HepG2 (cell line): ENCODE measurements at regions not wholly inside any gene's neighbourhood (a gene's known extent, or its start where the extent isn't known, plus 50 kb on each side); places are given as distances from the start of the nearest gene placed in this dataset.
A peak's percentile ranks its signal among the peaks of the same experiment; 100 is the strongest.

Experiments used
- ATAC-seq: fragments of 200-7000 bp; cut with Tn5 transposase; 3 replicates; pipeline ENCODE4 v1.9.1; 2020; ENCODE audit warnings: mild to moderate bottlenecking, moderate library complexity
- BruUV-seq: library from RNA; stranded (reverse); fragments of 400-500 nt; replicated peaks from 2 replicates; lab custom pipeline; 2021; lab: Mats Ljungman, UMichigan
- CTCF ChIA-PET: fragments of 300-600 bp; formaldehyde crosslinking; extraction: SDS; loops from one replicate; lab custom pipeline; 2021; ENCODE audit warnings: low total read pairs, inconsistent platforms, low intra/inter-chr PET ratio; lab: Yijun Ruan, JAX
- POLR2A ChIA-PET: fragments of 350-600 bp; sonication (Branson Sonifier 250); formaldehyde crosslinking; loops from one replicate; lab custom pipeline; 2020; ENCODE audit warnings: antibody characterized with exemption, inconsistent platforms; lab: Yijun Ruan, JAX
- DNase-seq: peaks from one replicate; pipeline ENCODE4 v3.0.0-alpha.2; 2015; ENCODE audit warnings: low spot score
- FAIRE-seq: peaks from 3 replicates; lab custom pipeline; 2011; peaks lifted over from hg19 to GRCh38; lab: Jason Lieb, UNC
- H2AFZ ChIP-seq: one replicate; pipeline ENCODE4 v1.6.1; 2011; ENCODE audit warnings: low read length, inconsistent platforms
- H3K27ac ChIP-seq: fragments of 300-600 bp; 3 replicates; pipeline ENCODE4 v1.8.0; 2011; ENCODE audit warnings: mixed run types, mild to moderate bottlenecking, mixed read lengths, low read length, inconsistent platforms; ENCODE audit not compliant: insufficient read depth; ENCODE audit errors: extremely low read length
- H3K27me3 ChIP-seq, 2 experiments: fragments of 200-600 bp in 1 of 2; 2 replicates in 1 of 2; 3 replicates in 1 of 2; pipeline versions ENCODE4 v1.6.0 to v1.8.0; 2011; ENCODE audit warnings: low read length in 2 of 2, mild to moderate bottlenecking in 2 of 2, moderate library complexity in 2 of 2, inconsistent platforms in 1 of 2; ENCODE audit not compliant: insufficient read depth in 2 of 2, control insufficient read depth in 1 of 2
- H3K36me3 ChIP-seq, 2 experiments: fragments of 200-600 bp in 1 of 2; replicated peaks in 1 of 2; 2 replicates in 1 of 2; 3 replicates in 1 of 2; pipeline versions ENCODE4 v1.5.1 to v1.8.0; 2011; ENCODE audit warnings: low read length in 2 of 2, inconsistent platforms in 1 of 2; ENCODE audit not compliant: insufficient read depth in 2 of 2, control insufficient read depth in 1 of 2
- H3K4me1 ChIP-seq: 2 replicates; pipeline ENCODE4 v1.5.1; 2012; ENCODE audit warnings: low read length, inconsistent platforms; ENCODE audit not compliant: insufficient read depth
- H3K4me2 ChIP-seq: 2 replicates; pipeline ENCODE4 v1.6.0; 2011; ENCODE audit warnings: low read depth, low read length, inconsistent platforms
- H3K4me3 ChIP-seq, 3 experiments: fragments of 200-600 bp in 1 of 3; sonication (generic), shearing (Covaris generic) in 1 of 3; replicated peaks in 1 of 3; 2 replicates each; pipeline ENCODE4 v1.5.1; 2011 to 2016; ENCODE audit warnings: low read length in 3 of 3, inconsistent platforms in 2 of 3, low read depth in 2 of 3, mild to moderate bottlenecking in 2 of 3, control low read depth in 1 of 3, mixed read lengths in 1 of 3; ENCODE audit not compliant: insufficient read depth in 1 of 3
- H3K79me2 ChIP-seq: one replicate; pipeline ENCODE4 v1.6.1; 2011; ENCODE audit warnings: low read length, inconsistent platforms; ENCODE audit not compliant: insufficient read depth
- H3K9ac ChIP-seq: 2 replicates; pipeline ENCODE4 v1.6.0; 2011; ENCODE audit warnings: mild to moderate bottlenecking, low read depth, low read length, inconsistent platforms; ENCODE audit not compliant: insufficient read depth
- H3K9me3 ChIP-seq: 2 replicates; pipeline ENCODE4 v1.5.1; 2012; ENCODE audit warnings: mild to moderate bottlenecking, low read length
- H4K20me1 ChIP-seq: 2 replicates; pipeline ENCODE4 v1.6.0; 2011; ENCODE audit warnings: inconsistent platforms, mild to moderate bottlenecking, low read length, moderate library complexity; ENCODE audit not compliant: insufficient read depth
- ATF1 ChIP-seq: IDR thresholded peaks from 2 replicates; pipeline ENCODE4 v1.6.1; 2016; ENCODE audit warnings: mild to moderate bottlenecking, control low read depth
- ELF1 ChIP-seq: sonication (generic); formaldehyde crosslinking; IDR thresholded peaks from 2 replicates; pipeline ENCODE4 v1.4.0; 2020; ENCODE audit warnings: missing genetic modification reagents
- IRF2 ChIP-seq: IDR thresholded peaks from 2 replicates; pipeline ENCODE4 v1.6.1; 2018; ENCODE audit warnings: missing genetic modification reagents, missing compliant biosample characterization
- STAG1 ChIP-seq: sonication (generic); formaldehyde crosslinking; IDR thresholded peaks from 2 replicates; pipeline ENCODE4 v1.4.0; 2020; ENCODE audit warnings: missing genetic modification reagents
- ZBTB49 ChIP-seq: sonication (generic); formaldehyde crosslinking; IDR thresholded peaks from 2 replicates; pipeline ENCODE4 v1.4.0; 2020; ENCODE audit warnings: missing genetic modification reagents, borderline replicate concordance
- ZNF781 ChIP-seq: sonication (generic); formaldehyde crosslinking; IDR thresholded peaks from 2 replicates; pipeline ENCODE4 v1.5.1; 2020; ENCODE audit warnings: borderline replicate concordance, mild to moderate bottlenecking, missing genetic modification reagents; ENCODE audit errors: not compliant biosample characterization
- WGBS: methylation state at CpG from one replicate; pipeline ENCODE4 v1.1.6; 2017; ENCODE audit warnings: low lambda C conversion rate; 5-methylcytosine and 5-hydroxymethylcytosine counted together
- in situ Hi-C: cut with HindIII; loops from 2 replicates; pipeline ENCODE4 v1.10.0; 2017; ENCODE audit warnings: low pct_unique_long_range_greater_than_20kb; ENCODE audit not compliant: extremely low pct_ligation_motif_present
- intact Hi-C: fragments of 100-400 bp; cut with micrococcal nuclease; formaldehyde crosslinking; loops from one replicate; pipeline ENCODE4 v1.10.0; 2022; ENCODE audit not compliant: unreplicated experiment
- TF ChIP-seq, protein P1 (sequence below): sonication (generic); formaldehyde crosslinking; IDR thresholded peaks from 2 replicates; pipeline ENCODE4 v1.4.0; 2020; ENCODE audit warnings: missing genetic modification reagents

DNA sequence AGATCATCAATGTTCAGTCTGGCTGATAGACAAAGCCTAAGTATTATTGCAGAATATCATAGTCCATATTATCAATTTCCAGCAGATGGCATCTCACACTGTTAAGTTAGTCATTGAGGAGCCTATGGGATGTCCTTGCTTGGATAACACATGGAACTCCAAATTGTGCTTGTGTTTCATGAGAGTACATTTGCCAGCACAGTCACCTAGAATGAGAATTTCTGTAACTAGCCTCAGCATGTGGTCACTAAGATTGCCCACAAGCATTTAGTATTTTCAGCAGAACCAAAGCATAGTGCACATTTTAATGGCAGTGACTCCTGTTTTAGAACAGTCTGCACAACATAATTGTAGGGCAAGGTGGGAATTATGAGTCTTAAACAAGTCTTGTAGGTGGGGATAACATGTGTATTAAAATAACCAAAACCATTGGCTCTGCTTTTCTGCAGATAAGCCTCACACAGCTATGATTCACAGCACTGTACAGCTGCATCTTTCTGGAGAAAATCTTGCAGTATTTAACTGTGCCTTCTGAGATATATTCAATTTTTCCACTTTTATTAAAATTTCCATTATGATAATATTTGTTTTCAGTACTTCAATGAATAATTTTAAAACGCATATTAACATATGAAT lies 882.8 kb upstream of the SOX9 start:
- no peak for FAIRE-seq

GRCh38 chr17:71247441-71248015 lies 873.3 kb upstream of the SOX9 start:
- no peak for ATAC-seq
- TF ChIP-seq ATF1 (CRISPR knock-in tag) (no peak), ELF1 (CRISPR knock-in tag) (no peak), IRF2 (CRISPR knock-in tag) (no peak), ZNF781 (CRISPR knock-in tag) (no peak)
- TF ChIP-seq, protein P1, sequence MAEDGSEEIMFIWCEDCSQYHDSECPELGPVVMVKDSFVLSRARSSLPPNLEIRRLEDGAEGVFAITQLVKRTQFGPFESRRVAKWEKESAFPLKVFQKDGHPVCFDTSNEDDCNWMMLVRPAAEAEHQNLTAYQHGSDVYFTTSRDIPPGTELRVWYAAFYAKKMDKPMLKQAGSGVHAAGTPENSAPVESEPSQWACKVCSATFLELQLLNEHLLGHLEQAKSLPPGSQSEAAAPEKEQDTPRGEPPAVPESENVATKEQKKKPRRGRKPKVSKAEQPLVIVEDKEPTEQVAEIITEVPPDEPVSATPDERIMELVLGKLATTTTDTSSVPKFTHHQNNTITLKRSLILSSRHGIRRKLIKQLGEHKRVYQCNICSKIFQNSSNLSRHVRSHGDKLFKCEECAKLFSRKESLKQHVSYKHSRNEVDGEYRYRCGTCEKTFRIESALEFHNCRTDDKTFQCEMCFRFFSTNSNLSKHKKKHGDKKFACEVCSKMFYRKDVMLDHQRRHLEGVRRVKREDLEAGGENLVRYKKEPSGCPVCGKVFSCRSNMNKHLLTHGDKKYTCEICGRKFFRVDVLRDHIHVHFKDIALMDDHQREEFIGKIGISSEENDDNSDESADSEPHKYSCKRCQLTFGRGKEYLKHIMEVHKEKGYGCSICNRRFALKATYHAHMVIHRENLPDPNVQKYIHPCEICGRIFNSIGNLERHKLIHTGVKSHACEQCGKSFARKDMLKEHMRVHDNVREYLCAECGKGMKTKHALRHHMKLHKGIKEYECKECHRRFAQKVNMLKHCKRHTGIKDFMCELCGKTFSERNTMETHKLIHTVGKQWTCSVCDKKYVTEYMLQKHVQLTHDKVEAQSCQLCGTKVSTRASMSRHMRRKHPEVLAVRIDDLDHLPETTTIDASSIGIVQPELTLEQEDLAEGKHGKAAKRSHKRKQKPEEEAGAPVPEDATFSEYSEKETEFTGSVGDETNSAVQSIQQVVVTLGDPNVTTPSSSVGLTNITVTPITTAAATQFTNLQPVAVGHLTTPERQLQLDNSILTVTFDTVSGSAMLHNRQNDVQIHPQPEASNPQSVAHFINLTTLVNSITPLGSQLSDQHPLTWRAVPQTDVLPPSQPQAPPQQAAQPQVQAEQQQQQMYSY (CRISPR knock-in tag) = no peak

More for the DNA sequence above, 882.8 kb upstream of the SOX9 start:
- Histone ChIP-seq H3K9me3 (peaks cover 25% of the 10 kb centered on the region), H3K27me3 (no peaks in the 10 kb centered on the region), H3K9ac (no peak overlapping the region), H3K4me1 (no peaks in the 10 kb centered on the region), H3K4me2 (no peak overlapping the region), H2AFZ (no peak overlapping the region), H3K4me3 (no peak overlapping the region), H4K20me1 (no peaks in the 10 kb centered on the region), H3K79me2 (no peaks in the 10 kb centered on the region), H3K36me3 (no peaks in the 10 kb centered on the region), H3K27ac (no peak overlapping the region)
- ATAC-seq (no peak), DNase-seq (no peak)
- intact Hi-C loops (no loop called here), in situ Hi-C loops (no loop called here)
- BruUV-seq = no TSS peak
- ChIA-PET POLR2A (no interaction called here), CTCF (no interaction called here)
- TF ChIP-seq STAG1 (CRISPR knock-in tag) (peak; percentile 32), ZBTB49 (CRISPR knock-in tag) (no peak)
- 0% methylated on average over 1 of the region's 1 CpG for WGBS

More at GRCh38 chr17:71247441-71248015, 873.3 kb upstream of the SOX9 start:
- Histone ChIP-seq H3K27ac (no peak overlapping the region), H3K4me3 (no peak overlapping the region), H3K4me2 (no peak overlapping the region), H3K36me3 (no peaks in the 10 kb centered on the region), H4K20me1 (no peaks in the 10 kb centered on the region), H2AFZ (no peak overlapping the region), H3K9me3 (peaks cover 57% of the 10 kb centered on the region), H3K4me1 (no peaks in the 10 kb centered on the region), H3K79me2 (no peaks in the 10 kb centered on the region), H3K27me3 (no peaks in the 10 kb centered on the region), H3K9ac (no peak overlapping the region)
- DNase-seq (no peak), FAIRE-seq (no peak)
- ChIA-PET POLR2A (no interaction called here), CTCF (no interaction called here)
- no TSS peak for BruUV-seq
- 5% methylated on average over 4 of the region's 4 CpGs for WGBS
- in situ Hi-C loops = no loop called here
- intact Hi-C loops = no loop called here
